HG03175 (cell line): ENCODE measurements at regions not wholly inside any gene's neighbourhood (a gene's known extent, or its start where the extent isn't known, plus 50 kb on each side); places are given as distances from the start of the nearest gene placed in this dataset.
"Not testable (repeated sequence)": the region's sequence is repeated elsewhere in the genome, so short reads cannot be mapped to it uniquely, and the experiment has no call there.

Experiments
- ATAC-seq: cut with Tn5 transposase; IDR thresholded peaks from one replicate; pipeline ENCODE4 v1.9.1; 2021; ENCODE audit warnings: mild to moderate bottlenecking, moderate library complexity; ENCODE audit not compliant: unreplicated experiment

- no peak for ATAC-seq
Observed at GRCh38 chr13:94824601-94825000, 112.3 kb upstream of the SOX21 start.

GRCh38 chr13:94822356-94822755 lies 110.0 kb upstream of the SOX21 start:
- no peak for ATAC-seq

DNA sequence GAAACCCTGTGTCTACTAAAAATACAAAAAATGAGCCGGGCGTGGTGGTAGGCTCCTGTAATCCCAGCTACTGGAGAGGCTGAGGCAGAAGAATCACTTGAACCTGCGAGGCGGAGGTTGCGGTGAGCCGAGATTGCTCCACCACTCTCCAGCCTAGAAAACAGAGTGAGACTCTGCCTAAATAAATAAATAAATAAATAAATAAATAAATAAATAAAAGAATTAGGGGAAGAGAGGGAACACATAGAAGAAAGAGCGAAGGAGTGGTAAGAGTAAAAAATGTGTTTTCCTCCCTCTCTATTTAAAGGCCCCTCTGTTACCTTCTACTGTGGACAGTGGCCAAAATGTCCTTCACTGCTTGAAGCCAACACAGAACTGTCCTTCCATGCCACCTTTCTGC lies 103.9 kb upstream of the SOX21 start:
- ATAC-seq, result no peak

- peak; percentile 69 for ATAC-seq
Observed at GRCh38 chr13:94813920-94814475, 101.7 kb upstream of the SOX21 start.

DNA sequence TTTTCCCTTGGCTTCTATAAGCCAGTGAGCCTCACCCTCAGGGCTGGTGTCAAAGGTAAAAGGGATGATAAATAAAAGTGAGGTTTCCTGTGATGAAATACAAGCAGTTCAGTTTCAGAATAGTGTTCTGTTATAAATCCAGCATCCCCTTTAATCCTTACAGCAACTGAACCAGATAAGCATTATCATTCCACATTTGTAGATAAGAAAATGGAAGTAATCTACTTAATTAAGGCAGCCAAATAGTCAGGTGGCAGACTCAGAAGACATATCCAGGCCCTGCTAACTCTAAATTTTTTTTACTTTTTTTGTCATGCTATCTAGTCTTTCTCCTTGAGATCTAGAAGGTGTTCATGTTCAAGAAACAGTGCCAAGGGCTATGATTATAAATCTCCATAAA lies 99.4 kb upstream of the SOX21 start:
- ATAC-seq, result no peak

DNA sequence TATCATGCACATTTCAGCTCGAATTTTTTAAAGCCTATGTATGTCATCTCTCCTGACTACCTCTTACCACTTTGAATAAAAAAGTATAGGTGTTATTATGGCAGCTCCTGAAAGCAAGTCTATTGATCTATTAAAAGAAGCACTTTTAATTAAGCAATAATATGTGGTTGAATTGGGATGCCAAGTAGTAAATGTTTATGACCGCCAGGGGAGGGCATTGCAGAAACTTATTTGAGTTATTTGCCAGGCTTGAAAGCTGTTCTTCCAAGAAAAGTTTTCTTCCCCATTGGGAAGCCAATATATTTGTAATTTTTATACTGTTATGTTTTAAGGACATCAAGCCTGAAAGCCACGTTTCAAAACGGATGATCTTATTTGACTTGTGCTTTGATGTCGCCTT lies 88.1 kb upstream of the SOX21 start:
- no peak for ATAC-seq

- ATAC-seq, result no peak
Observed at GRCh38 chr13:94799299-94799698, 87.0 kb upstream of the SOX21 start.

DNA sequence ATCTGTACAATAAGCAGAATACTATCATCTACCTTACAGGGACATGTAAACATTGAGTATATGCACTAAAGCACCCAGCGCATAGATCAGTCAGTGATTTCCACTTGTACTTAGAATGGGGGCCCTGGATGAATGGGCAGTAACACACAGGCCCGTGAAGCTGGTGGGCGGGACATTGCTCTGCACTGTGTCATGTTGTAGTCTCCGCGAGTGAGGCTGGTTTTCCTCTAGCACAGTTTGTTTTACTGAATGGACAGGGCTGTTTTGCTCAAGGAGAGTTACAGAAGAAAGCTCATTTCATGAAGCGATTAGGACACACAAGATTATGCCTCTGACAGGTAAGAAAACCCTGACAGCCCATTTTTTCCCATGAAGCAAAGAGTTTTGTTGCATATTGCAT lies 86.4 kb upstream of the SOX21 start:
- ATAC-seq, result no peak

DNA sequence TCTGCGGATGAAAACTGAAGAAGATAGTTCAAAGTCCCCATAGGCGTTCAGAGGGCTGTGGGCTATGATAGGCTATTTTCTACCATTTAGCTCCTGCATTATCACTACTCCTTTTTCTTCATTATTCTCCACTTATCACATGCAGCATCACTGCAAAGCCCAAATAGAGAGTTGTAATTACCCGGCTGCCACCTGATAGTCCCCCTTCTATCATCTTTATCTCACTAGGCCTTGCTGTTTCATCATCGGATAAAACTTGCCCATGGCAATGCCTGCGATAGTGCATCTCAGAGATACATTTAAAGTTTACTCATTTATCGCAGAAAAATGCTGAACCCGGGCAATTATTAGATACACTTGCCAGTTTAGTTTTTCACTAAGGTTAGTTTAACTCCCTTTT lies 82.9 kb upstream of the SOX21 start:
- ATAC-seq, result no peak

GRCh38 chr13:94786246-94786645 lies 73.9 kb upstream of the SOX21 start:
- not testable (repeated sequence) for ATAC-seq

GRCh38 chr13:94784066-94784465 lies 71.7 kb upstream of the SOX21 start:
- ATAC-seq, result no peak

DNA sequence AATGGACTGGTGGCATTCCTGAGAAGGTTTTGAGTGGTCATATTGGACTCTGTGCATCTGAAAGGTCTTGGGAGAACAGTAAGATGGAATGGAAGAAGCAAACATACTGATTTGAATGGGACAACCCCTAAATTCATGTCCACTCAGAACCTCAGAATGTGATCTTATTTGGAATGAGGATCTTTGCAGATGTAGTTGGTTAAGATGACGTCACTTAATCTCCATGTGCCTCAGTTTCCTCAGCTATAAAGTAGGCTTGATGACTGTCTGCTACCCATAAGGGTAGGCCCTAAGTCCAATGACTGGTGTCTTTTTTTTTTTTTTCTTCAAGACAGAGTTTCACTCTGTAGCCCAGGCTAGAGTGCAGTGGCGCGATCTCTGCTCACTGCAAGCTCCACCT lies 71.1 kb upstream of the SOX21 start:
- no peak for ATAC-seq

- ATAC-seq, result no peak
Observed at GRCh38 chr13:94780421-94780820, 68.1 kb upstream of the SOX21 start.

- no peak for ATAC-seq
Observed at GRCh38 chr13:94778986-94779385, 66.6 kb upstream of the SOX21 start.

DNA sequence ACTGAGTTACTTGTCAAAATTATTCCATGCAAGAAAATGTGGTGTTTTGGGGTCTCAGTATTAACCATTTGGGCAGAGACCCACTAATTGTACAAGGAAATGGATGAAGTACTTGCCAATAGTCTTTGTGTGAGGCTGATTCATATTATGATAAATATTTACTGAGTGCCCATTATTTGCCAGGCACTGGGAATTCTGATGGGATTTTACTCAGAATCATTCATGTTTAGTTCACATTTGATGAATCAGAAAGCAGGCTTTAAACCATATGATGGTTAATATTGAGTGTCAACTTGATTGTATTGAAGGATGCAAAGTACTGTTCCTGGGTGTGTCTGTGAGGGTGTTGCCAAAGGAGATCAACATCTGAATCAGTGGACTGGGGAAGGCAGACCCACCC lies 66.2 kb upstream of the SOX21 start:
- no peak for ATAC-seq

- ATAC-seq, result no peak
Observed at GRCh38 chr13:94776956-94777355, 64.6 kb upstream of the SOX21 start.

DNA sequence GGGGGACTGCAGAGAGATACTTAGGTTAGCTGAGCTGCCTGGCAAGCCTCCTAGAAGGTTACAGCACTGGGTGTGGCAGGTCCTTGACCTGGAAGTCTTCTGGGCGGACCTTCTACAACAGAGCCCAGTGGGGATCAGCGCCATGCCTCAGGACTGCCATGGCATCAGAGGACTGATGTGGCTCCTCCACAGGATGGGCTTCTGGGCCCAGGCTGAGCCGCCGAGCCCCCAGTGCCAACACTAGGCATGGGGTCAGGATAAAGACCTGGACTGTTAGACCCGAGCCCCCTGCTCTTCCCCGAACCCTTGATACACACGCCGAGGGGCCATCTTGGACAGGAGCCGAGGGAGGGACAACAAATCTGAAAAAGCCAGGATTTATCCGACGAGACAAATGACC lies 64.0 kb upstream of the SOX21 start:
- no peak for ATAC-seq

GRCh38 chr13:94765814-94766213 lies 53.5 kb upstream of the SOX21 start:
- no peak for ATAC-seq

DNA sequence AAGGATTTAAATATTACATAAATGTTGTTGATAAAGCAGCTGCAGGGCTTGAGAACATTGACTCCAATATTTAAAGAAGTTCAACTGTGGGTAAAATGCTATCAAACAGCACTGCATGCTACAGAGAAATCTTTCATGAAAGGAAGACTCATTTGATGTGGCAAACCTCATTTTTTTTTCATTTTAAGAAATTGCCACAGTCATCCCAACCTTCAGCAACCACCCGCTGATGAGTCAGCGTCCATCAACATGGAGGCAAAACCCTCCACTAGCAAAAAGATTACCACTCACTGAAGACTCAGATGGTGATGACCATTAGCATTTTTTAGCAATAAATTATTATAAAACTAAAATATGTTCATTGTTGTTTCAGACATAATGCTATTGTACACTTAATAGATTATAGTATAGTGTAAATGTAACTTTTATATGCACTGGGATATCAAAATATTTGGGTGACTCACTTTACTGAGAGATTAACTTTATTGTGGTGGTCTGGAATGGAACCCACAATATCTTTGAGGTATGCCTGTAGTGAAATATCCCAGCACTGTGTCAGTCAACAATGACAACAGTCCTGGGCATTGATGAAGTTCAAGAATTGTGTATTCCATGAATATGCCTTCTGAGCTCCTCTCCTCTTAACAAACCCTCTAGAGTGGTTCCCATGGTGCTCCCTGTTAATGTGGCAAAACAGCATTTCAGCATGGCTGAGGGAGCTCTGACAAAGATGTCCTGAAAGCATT lies 52.4 kb upstream of the SOX21 start:
- no peak for ATAC-seq
